GM04503 (cell line): ENCODE measurements at regions not wholly inside any gene's neighbourhood (a gene's known extent, or its start where the extent isn't known, plus 50 kb on each side); places are given as distances from the start of the nearest gene placed in this dataset.
"Not testable (repeated sequence)": the region's sequence is repeated elsewhere in the genome, so short reads cannot be mapped to it uniquely, and the experiment has no call there.

Experiments used
- DNase-seq: peaks from one replicate; pipeline ENCODE4 v3.0.0-alpha.2; 2012; ENCODE audit warnings: low read depth

DNA sequence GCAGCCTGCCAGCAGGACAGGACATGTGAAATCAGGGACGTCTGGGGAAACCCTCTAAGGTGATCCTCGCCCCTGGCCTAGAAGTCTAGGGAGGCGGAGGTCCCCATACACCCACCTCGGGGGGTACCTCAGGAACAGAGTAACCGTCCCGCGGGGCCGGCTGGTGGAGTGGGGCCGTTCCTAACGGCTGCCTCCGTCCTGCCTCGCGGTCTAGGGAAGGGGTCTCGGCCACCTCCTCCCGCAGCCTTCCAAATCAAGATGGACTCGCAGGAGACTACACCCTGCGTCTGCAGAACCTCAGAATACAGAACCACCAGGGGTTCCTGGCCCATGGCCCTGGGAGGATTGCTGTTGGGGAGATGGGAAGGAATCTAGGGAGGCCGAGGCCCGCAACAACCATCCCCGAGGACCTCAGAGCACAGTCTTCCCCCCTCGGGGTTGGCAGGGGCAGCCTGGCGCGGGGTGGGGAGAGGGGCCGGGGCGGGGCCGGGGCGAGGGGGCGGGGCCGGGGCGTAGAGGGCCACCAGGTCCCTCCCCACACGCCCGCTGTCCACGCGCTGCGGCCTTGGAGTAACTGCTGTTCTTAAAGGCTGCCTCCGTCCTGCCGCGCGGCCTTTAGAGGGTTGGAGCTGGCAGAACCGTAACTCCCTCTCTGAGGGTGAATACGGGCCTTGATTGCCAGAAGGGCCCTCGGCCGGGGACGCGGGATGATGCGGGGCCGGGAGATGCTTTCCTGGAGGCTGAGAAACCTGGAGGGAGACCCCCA, 89.0 kb upstream of the MLN start:
- DNase-seq: no peak

DNA sequence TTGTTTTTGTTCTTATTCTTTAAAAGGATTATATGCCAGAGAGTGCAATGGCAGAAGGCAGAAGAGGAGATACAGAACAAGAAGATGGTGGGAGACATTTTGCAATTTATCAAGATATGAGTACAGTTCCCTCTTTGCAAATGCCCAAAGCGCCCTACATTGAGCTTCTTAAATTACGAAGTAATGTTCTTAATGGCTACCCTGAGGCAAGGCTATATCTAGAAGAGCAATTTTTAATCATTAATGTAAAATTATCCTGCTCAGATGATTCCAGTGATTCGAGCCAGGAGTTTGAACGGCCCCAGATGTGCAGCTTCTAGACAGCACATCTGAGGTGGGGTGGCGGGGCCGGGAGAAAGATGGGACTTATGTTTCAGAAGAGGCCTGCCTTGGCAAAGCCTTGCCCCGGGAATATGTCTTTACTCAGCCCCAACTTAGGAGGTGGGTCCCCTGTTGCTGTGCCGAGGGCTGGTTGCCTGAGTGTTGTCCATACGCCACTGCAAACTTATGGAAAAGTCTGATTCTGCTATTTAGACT, 84.9 kb upstream of the MLN start:
- DNase-seq: no peak

DNA sequence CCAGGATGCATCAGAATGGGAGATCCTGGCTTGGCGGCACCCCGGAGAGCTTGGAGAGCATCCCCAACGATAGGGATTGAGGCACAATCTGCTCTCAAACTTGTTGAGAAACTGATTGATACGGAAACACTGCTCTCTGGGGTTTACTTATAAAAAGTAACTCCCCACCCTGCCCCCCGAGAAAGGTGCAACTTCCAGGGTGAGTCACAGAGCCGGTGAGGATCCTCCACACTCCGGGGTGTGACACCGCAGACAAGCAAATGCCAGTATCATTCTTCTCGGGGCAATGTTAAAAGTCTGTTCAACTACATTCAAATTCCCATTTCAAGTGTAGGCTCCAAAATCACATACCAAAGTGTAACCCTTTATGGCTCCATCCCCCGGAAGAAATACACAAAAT, 84.4 kb upstream of the MLN start:
- DNase-seq: no peak

DNA sequence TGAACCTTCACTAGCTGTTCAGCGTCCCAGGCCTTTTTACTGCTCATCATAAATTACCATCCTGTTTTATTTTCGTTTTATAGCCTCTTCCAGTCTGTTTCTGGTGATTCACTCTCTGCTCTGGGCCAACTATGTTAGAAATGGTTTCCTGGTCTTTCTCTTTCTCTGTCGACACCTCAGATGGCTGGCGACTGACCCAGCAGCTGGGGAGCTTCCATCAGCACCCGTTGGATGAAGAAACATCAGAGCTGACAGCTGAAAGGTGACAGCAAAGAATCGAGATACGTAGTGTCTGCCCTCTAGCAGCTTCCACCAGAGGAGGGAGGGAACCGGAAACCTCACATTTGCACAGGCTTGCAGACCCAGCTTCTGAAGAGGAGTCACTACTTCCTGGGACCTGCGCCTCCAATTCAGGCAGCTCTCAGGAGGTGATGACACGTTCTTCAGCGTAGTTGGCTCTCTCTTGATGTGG, 82.9 kb upstream of the MLN start:
- DNase-seq: peak; percentile 89

DNA sequence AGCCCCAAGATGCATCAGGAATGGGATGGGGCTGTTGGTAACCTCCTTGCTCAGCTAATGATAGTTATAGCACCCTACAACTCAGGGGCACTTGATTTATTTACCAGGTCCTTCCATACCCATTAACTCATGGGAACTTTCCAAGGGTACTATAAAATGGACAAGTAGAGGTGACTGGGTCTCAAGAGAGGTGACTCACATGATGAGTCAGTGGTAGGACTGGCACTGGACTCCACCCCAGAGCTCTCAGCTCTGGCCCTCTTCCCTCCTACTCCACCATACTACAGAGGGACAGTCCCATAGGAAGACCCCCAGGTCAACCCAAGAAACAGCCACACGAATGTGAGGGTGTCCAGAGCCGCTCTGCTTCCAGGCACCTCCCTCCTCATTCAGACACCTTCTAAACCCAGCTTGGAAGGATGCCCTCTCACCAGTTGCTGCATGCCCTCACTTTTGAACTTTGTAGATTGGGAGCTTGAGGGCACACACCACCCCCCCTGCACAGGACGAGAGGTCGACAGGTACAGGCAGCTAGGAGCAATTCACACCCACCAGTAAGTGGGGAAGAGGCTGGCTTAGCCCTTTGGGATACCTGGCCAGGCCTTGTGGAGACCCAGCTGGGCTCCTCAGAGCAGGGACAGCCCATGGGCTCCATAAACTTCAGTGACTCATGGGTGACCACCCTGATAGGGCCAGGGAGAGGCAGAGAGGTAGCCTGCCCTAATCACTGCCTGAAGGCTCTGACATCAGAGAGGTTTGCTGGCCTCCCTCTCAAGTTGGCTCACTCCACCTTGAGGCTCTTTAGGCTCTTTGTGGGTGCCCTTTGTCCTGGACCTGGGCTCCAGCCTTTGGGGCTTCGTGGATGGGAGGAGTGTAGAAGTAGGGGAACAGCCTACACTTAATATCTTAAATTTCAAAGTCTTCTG, 81.6 kb upstream of the MLN start:
- peak; percentile 60 for DNase-seq

DNA sequence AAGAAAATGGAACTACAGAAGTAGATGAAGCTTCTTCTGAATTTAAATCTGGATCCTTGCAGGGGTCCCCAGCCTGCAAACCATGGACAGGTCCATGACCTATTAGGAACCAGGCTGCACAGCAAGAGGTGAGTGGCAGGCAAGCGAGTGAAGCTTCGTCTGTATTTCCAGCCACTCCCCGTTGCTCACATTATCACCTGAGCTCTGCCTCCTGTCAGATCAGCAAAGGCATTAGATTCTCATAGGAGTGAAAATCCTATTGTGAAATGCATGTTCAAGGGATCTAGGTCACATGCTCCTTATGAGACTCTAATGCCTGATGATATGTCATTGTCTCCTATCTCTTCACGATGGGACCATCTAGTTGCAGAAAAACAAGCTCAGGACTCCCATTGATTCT, 79.8 kb upstream of the MLN start:
- DNase-seq: not testable (repeated sequence)

DNA sequence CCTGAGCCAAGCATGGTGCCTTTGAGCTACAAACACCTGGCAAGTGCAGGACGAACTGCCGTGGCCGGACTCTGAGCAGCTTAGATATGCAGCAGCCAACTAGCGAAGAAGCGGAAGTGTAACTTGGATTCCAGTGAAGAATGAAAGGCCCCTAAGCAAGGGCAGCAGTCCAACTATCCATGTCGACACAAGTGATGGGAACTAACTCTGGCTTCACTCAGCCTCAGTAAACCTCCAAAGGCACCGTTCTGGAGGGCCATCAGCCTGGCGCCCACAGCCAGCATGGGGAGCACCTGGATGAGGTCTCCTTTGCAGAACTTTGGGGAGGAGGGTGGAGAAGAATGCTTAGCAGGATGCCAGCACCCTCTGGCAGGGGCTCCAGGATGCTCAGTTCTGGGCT, 78.4 kb upstream of the MLN start:
- DNase-seq: no peak

DNA sequence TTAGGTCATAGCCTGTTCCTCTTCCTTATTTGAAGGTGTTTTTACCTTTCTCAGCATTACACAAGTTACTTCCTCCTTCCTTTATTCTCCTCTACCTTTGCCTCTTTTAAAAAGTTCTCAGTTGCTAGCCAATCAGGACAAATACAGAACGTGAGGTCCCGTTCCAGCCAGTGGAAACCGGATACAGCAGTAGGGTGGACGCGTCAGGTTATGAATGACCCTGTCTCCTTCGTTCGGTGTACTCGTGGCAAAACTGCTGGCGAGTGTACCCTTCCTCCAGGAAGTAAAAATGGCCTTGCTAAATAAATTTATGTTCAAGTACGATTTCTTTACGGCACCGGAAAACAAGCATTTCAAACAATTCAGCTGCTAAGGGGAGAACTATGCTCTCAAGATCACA, 77.0 kb upstream of the MLN start:
- DNase-seq: no peak

DNA sequence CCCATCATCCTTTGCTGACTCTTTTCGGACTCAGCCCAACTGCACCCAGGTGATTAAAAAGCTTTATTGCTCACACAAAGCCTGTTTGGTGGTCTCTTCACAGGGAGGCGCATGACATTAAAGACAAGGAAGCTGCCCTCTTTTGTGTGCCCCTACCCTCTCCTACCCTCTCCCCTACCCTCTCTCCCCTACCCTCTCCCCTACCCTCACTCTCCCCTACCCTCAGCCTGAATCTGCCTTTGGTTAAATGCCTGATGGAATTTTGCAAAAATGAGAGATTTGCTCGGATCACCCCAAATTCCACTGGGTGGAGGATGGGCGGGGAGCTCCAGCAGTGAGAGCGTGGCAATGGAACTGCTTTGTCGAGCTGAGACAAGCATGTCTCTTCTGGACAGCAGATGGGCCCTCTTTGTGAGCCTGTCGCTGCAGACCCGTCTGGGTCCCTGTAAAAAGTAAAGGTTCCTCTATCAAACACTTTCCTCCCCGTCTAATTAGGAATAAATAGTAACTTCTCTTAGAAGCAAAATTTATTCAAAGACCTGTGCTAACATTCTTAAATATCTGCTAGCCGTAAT, 76.4 kb upstream of the MLN start:
- DNase-seq: no peak

DNA sequence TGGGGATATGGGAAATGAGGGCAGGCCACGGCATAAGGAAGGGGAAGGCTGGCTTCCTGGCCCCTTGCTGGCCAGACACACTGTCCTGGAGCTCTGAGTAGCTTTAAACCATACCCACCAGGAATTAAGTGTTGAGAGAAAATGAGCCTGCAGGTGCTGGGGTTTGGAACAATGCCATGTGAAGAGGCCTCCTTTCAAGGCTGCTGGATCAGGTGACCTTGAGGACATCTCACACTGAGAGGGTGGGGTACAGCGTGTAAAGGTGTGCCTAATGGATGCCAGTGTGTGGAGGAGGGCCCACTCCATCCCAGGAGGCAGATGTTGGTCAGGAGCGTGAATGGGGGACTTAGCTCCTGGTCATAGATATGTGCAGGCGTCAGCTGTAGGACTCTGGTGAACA, 74.8 kb upstream of the MLN start:
- no peak for DNase-seq

DNA sequence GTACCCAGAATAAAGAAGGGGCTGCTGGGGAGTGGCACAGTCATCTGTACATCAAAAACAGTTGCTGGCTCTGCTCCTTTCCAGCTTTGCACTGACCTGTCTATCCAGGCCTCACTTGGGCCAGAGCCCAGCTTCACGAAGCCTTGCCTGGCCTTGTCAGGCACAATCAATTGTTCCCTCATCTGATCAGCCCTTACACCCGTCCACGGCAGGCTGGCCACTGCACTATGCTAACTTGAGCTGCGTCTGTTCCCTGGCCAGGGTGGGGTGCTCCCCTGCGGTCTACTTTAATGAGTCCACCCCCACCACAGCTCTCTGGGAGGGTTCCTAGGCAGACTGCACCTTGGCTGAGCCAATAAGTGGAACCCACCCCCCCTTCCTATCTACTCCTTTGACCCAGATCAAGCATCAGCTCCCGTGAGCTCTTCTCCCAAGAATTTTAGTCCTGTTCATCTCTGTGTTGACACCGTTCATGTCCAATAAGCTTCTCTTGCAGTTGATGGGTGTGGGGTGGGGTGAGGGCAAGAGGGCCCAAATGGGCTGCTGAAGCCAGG, 74.3 kb upstream of the MLN start:
- no peak for DNase-seq

DNA sequence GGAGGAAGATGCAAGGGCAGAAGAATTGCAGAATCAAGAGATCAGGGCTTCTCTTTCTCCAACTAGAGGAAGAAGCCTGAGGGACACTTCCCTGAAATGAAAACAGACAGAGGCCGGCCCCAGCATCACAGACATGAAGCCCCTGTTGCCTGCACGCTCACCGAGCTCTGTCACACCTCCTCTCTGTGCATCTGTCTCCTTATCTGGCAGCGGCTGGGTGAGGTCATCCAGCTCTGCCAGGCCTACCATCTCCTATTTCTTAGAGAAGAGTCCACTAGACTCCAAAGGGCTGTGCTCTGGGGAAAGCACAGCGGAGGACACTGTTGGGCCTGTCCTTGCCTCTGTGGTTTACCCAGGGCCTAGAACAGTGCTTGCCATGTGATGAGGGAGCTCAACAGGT, 71.9 kb upstream of the MLN start:
- no peak for DNase-seq

DNA sequence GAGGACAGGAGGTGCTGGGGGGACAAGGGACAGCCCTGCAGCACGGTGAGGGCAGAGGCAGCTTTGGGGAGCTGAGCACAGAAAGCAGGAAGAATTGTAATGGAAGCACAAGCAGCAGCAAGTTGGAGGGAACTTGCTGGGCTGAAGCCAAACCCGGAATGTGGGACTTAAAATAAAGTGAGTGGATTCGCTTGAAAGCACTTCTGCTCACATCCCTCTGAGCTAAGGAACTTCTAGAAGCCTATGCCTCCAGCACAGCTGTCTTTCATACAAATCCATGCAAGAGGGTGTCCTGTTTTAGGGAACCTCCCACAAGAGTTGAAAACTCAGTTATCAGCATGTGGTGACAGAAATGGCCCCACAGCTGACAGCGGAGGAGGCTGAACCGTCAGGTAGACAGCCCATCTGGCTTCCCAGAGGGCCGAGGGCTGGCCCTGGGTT, 71.4 kb upstream of the MLN start:
- DNase-seq: no peak

DNA sequence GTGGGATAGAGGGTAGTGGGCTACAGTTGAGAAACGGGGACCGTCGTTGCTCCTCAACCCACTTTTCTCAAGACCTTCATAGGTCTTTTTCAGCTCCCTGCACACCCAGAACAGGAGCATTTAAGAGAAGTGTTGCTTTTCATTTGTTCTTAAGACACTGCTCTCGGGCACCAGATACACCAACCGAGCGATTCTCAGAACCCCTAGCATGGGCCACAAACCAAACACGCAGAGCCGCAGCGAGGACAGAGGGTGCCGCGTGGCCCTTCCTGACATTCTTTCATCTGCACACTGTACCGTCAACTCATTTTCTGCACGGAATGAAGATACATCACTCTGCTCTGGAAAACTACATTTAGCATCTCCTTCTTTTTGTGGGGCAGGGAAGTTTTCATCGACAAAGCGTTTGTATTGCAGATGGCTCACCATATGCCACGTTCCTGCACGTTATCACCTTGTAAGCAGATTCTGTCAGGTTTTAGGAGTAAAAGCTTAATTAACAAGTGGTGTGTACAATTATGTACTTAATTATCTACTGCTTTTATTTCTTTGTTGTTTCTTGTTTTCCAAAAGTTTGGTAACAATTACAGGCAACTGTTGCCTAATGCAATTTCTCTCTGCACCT, 70.4 kb upstream of the MLN start:
- no peak for DNase-seq

DNA sequence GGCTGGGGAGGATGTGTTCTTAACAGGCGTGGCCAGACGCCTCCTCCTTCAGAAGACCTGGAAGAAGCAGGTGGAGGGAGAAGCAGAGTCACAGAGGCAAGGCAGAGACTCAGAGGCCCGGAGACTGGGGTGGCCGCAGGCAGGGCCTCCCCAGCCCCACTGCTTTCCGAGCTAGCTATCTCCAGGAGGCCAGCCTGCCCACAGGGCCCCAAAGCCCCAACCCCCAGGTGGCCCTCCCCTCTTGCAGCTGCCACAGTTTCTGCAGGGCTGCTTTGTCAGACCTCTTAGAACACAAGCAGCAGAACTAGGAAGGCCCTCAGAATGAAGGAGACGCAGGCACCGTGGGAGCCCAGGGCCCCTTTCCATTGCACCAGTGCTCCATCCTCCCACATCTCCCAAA, 69.0 kb upstream of the MLN start:
- DNase-seq: no peak

DNA sequence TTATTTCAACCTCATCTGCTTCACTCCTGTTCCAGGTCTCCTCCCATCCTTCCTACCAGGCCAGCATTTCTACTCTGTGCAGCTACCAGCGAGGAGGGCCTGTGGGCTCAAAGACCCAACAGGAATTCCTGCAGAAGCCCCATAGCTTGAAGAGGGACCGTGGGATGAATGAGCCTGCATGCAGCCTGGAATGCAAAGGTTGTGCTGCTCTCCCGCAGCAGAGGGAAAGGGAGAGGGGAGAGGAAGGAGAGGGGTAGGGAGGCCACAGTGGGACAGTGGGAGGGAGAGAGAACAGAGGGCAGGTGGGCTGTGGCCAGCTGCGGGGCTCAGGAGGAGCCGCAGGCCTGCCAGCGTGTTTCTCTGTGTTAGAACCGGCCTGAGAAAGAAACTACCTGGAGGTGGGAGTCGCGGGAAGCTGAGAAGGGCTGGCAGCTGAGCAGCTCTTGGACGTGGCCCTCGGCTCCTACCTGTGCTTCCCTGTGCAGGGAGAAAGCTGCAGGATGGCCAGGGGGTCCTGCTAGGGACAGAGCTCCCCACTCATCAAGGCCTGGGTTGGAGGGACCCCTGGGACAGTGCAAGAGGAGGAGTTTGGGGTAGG, 66.1 kb upstream of the MLN start:
- no peak for DNase-seq

DNA sequence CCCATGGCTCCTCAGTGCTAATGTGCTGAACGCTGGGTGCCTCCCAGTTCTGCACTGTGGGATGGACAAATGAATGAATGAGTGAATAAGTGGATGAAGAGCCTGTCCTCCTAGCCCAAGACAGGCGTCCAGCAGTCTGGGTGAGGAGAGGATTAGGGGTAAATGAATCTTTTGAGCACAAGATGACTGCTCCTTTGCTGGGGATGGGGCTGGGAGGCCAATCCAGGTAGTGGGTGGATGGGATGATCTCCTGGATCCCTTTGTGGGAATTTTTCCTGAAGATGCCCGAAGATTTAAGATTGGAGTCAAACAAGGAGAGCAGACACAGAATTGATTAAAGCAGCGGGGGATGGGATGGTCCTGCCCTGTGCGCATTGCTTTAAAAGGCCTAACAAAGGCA, 65.3 kb upstream of the MLN start:
- DNase-seq: no peak

DNA sequence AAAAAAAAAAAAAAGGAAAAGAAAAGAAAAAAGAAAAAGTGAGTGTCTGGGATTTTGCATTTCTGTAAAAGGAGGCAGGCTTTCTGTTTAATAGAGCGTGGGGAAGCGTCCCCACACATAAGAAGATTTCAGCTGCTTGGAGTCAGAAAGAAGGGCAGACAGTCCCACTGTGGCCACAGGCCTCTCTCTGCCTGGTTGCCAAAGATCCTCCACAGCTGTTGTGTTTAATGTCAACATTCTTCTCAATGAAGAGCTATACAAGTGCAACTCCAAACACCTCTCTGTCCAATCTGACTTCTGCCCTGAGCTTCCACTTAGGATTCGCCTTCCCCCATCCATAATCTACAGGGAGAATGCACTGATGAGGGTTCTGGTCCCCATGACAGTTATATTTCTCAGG, 64.3 kb upstream of the MLN start:
- DNase-seq: no peak

DNA sequence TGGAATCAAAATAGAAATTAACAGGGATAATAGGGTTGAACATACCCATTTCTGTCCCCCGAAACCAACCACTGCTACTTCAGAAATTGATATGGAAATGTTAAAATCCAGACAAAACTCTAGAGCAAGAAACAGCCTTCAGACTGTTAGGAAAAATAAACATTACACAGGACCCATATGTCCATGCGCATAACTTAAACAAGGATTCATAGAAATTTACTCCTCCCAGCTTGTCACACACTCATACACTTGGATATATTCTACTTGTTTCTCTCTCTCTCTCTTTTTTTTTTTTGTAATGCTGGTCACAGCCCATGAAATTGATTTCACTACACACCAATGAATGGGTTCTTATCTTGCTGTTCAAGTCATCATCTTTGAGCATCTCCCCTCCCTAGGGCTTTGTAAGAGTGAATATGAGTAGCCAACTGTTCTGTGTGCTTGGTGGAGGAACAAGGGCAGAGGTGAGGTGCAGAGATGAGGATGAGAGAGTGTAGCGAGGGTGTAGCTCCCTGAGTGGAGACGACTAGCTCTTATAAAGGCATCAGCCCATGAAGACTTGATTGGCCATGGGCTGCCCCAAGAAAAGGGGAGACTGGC, 61.8 kb upstream of the MLN start:
- no peak for DNase-seq

DNA sequence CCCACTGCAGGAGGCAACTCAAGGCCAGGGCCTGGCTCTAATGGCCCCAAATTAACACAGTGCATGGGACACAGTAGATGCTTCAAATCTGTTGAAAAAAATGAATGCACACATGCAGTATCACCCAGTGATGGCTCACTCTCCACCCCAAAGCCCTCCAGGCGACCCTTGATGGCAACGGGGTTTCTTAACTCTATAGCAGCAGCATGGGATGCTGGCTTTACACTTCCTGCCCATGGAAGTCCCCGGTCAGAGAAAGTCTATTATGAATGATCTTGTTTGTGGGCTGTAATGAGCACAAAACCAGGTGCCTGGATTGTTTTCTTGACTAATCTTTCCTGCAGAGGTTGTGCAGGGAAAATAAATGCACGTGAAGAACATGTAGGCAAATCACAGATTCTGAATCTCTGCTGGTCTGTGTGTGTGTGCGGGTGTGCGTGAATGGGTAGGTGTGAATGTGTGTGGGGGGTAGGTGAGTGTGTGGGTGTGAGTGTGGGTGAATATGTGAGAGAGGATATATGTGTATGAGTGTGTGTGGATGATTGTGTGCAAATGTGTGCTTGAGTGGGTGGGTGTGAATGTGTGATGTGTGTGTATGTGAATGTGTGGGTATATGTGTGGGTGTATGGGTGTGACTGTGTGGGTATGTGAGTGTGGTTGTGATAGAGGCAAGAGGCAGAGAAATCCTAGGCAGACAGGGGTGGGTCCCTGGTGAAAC, 60.1 kb upstream of the MLN start:
- DNase-seq: no peak
